KMS-11 (cell line): ENCODE measurements at regions not wholly inside any gene's neighbourhood (a gene's known extent, or its start where the extent isn't known, plus 50 kb on each side); places are given as distances from the start of the nearest gene placed in this dataset.

Experiments used
- H2AFZ ChIP-seq: fragments of 200-600 bp; sonication (generic); 2 replicates; pipeline ENCODE4 v1.6.1; 2016; ENCODE audit warnings: antibody characterized with exemption, mixed run types, low read depth
- H3K27ac ChIP-seq: fragments of 200-600 bp; sonication (generic); 2 replicates; pipeline ENCODE4 v1.6.1; 2016; ENCODE audit warnings: mild to moderate bottlenecking, mixed run types
- H3K27me3 ChIP-seq: fragments of 200-600 bp; sonication (generic); 2 replicates; pipeline ENCODE4 v1.6.1; 2017; ENCODE audit warnings: mild to moderate bottlenecking, low read depth, mixed run types, moderate library complexity; ENCODE audit not compliant: insufficient read depth
- H3K36me3 ChIP-seq: fragments of 200-600 bp; sonication (generic); 2 replicates; pipeline ENCODE4 v1.6.1; 2017; ENCODE audit warnings: mild to moderate bottlenecking, mixed run types; ENCODE audit not compliant: insufficient read depth
- H3K4me1 ChIP-seq: fragments of 200-600 bp; sonication (generic); 2 replicates; pipeline ENCODE4 v1.6.1; 2016; ENCODE audit warnings: mild to moderate bottlenecking, low read depth, mixed run types; ENCODE audit not compliant: poor library complexity, severe bottlenecking
- H3K4me2 ChIP-seq: fragments of 200-600 bp; sonication (generic); 2 replicates; pipeline ENCODE4 v1.7.0; 2016; ENCODE audit warnings: mild to moderate bottlenecking, mixed run types
- H3K4me3 ChIP-seq: fragments of 200-600 bp; sonication (generic); IDR thresholded peaks from 2 replicates; pipeline ENCODE4 v1.6.1; 2017; ENCODE audit warnings: low read depth, low read length, mixed read lengths; ENCODE audit not compliant: insufficient read depth
- H3K79me2 ChIP-seq: fragments of 200-600 bp; sonication (generic); 2 replicates; pipeline ENCODE4 v1.6.1; 2016; ENCODE audit warnings: low read depth, mixed run types; ENCODE audit not compliant: insufficient read depth
- H3K9ac ChIP-seq: fragments of 200-600 bp; sonication (generic); 2 replicates; pipeline ENCODE4 v1.6.1; 2016; ENCODE audit warnings: mild to moderate bottlenecking, mixed run types
- H4K20me1 ChIP-seq: fragments of 200-600 bp; sonication (generic); 2 replicates; pipeline ENCODE4 v1.6.1; 2016; ENCODE audit warnings: mild to moderate bottlenecking, mixed run types; ENCODE audit not compliant: insufficient read depth
- TF ChIP-seq, protein P1 (sequence below): fragments of 200-600 bp; sonication (generic); conservative IDR thresholded peaks from 2 replicates; pipeline ENCODE4 v1.6.1; 2017; ENCODE audit warnings: low read depth, mild to moderate bottlenecking, antibody characterized with exemption, low read length, moderate library complexity, mixed read lengths

DNA sequence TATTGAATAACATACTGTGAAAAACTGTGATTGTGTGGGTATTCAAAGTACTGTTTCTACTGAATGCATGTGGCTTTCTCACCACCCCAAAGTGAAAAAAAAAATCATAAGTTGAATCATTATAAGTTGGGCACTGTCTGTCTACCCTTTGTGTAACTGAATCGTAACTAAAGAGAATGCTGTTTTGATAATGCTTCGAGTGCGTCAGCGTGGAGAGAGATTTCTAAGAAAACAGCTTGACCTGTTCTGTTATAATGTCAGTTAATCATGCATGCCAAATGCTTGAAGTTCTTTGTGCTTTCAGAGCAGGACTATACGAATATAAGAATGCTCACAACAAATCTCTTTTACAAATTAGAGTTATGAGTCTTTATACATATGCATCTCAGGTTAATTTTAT is 148.8 kb upstream of the SGCD start:
- H3K4me3 ChIP-seq: no peak overlapping the region
- H3K27ac ChIP-seq: no peak overlapping the region
- no peaks in the 10 kb centered on the region for H3K79me2 ChIP-seq
- H2AFZ ChIP-seq: no peak overlapping the region
- no peaks in the 10 kb centered on the region for H3K4me1 ChIP-seq
- no peaks in the 10 kb centered on the region for H3K36me3 ChIP-seq
- no peaks in the 10 kb centered on the region for H4K20me1 ChIP-seq
- H3K4me2 ChIP-seq: no peak overlapping the region
- TF ChIP-seq, protein P1, sequence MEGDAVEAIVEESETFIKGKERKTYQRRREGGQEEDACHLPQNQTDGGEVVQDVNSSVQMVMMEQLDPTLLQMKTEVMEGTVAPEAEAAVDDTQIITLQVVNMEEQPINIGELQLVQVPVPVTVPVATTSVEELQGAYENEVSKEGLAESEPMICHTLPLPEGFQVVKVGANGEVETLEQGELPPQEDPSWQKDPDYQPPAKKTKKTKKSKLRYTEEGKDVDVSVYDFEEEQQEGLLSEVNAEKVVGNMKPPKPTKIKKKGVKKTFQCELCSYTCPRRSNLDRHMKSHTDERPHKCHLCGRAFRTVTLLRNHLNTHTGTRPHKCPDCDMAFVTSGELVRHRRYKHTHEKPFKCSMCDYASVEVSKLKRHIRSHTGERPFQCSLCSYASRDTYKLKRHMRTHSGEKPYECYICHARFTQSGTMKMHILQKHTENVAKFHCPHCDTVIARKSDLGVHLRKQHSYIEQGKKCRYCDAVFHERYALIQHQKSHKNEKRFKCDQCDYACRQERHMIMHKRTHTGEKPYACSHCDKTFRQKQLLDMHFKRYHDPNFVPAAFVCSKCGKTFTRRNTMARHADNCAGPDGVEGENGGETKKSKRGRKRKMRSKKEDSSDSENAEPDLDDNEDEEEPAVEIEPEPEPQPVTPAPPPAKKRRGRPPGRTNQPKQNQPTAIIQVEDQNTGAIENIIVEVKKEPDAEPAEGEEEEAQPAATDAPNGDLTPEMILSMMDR: no peak
- no peaks in the 10 kb centered on the region for H3K27me3 ChIP-seq
- no peak overlapping the region for H3K9ac ChIP-seq

DNA sequence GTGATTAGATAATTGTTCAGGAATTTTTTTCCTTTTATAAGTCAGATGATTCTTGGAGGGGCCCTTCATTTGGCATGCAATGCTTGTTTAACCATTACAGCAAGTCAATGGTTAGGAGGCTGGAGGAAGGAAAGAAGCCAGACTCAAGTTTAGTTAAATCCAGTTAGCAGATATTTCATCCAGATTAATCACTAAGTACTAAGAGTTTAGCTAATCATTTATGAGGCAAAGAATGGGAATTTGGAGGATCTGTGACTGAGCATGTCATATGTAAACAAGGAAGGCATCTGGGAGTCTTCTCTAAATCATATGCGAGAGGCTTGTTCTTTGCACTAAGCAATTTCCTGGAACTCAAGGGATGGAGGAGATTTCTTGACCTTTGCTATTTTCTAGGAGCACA is 145.3 kb upstream of the SGCD start:
- Histone ChIP-seq H3K4me3 (no peak overlapping the region), H3K9ac (no peak overlapping the region)
- TF ChIP-seq, protein P1: no peak

DNA sequence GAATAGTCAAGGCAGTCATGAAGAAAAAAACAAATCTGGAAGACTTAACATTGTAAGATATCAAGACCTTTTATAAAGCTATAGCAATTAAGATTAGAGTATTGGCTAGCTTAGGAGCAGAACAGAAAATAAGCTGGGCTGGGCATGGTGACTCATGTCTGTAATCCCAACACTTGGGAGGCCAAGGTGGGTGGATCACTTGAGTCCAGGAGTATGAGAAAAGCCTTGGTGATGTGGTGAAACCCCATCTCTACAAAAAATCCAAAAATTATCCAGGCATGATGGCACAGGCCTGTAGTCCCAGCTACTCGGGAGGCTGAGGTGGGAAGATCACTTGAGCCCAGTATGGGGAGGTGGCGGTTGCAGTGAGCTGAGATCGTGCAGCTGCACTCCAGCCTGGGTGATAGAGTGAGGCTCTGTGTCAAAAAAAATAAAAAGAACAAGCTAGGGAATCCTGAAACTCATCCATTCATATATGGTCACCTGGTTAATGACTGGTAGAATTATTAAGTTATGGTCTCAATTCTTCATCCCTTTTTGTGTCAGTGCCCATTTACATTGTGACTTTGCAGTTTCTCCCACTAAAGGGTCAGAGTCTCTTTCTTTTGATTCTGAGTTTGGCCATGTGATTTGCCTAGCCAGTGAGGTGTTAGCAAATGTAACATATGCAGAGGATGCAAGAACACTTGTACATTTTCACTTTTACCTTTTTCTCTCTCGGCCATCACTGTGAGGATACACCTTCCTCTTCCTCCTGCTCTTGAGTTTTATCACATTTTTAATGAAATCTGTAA is 144.6 kb upstream of the SGCD start:
- Histone ChIP-seq H3K27ac (no peak overlapping the region), H3K4me1 (no peaks in the 10 kb centered on the region), H3K4me3 (no peak overlapping the region), H3K36me3 (no peaks in the 10 kb centered on the region), H3K4me2 (no peak overlapping the region), H3K9ac (no peak overlapping the region), H2AFZ (no peak overlapping the region), H3K79me2 (no peaks in the 10 kb centered on the region), H4K20me1 (no peaks in the 10 kb centered on the region), H3K27me3 (no peaks in the 10 kb centered on the region)
- TF ChIP-seq, protein P1: no peak

More for the DNA sequence above, 145.3 kb upstream of the SGCD start:
- Histone ChIP-seq H3K27ac (no peak overlapping the region), H2AFZ (no peak overlapping the region), H3K4me2 (no peak overlapping the region), H3K27me3 (no peaks in the 10 kb centered on the region), H3K36me3 (no peaks in the 10 kb centered on the region), H3K4me1 (no peaks in the 10 kb centered on the region), H3K79me2 (no peaks in the 10 kb centered on the region), H4K20me1 (no peaks in the 10 kb centered on the region)

DNA sequence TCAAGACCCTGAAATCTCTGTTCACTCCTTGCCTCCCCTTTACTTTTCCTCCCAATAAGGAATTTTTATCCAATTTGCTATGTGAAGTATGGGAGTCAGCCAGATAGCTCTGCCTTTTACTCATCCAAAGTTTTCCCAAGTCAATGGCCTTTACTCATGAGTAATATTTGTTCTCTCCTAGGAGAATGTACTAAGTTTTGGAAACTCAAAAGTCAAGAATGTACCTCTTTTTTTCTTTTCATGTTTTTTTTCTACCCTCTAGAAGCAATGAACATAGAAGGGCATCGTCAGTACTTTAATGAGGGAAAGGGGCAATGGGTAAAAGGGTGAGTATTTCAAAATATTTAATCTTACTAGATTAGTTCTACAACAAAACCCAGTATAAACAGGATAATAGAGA is 140.2 kb upstream of the SGCD start:
- H3K27ac ChIP-seq: no peak overlapping the region
- H3K79me2 ChIP-seq: no peaks in the 10 kb centered on the region
- no peaks in the 10 kb centered on the region for H4K20me1 ChIP-seq
- TF ChIP-seq, protein P1: no peak
- H3K4me1 ChIP-seq: no peaks in the 10 kb centered on the region
- H3K27me3 ChIP-seq: no peaks in the 10 kb centered on the region
- no peaks in the 10 kb centered on the region for H3K36me3 ChIP-seq
- H2AFZ ChIP-seq: no peak overlapping the region
- H3K4me3 ChIP-seq: no peak overlapping the region
- H3K9ac ChIP-seq: no peak overlapping the region
- no peak overlapping the region for H3K4me2 ChIP-seq
